Stomach (tissue), 4 donors: ENCODE measurements at regions not wholly inside any gene's neighbourhood (a gene's known extent, or its start where the extent isn't known, plus 50 kb on each side); places are given as distances from the start of the nearest gene placed in this dataset.

Experiments
- CTCF ChIP-seq, 7 experiments: fragments of 450-650 bp in 4 of 7; fragments of 200-600 bp in 3 of 7; sonication (generic) in 3 of 7; IDR thresholded peaks; one replicate each; pipeline ENCODE4 v1.5.1; 2016 to 2019; ENCODE audit warnings: antibody characterized with exemption in 7 of 7, control low read depth in 2 of 7, mild to moderate bottlenecking in 1 of 7
- EP300 ChIP-seq: sonication (generic); formaldehyde crosslinking; IDR thresholded peaks from one replicate; pipeline ENCODE4 v1.6.1; 2017; ENCODE audit warnings: antibody characterized with exemption
- POLR2A ChIP-seq, 4 donors: fragments of 450-650 bp; IDR thresholded peaks; one replicate each; pipeline ENCODE4 v1.6.1; 2016; ENCODE audit warnings: antibody characterized with exemption in 4 of 4, control low read depth in 2 of 4, mild to moderate bottlenecking in 1 of 4, moderate library complexity in 1 of 4

- TF ChIP-seq CTCF (IDR thresholded peaks at IDR 0.05) (no peak), EP300 (no peak), POLR2A (IDR thresholded peaks at IDR 0.05) (no peak)
Measured at GRCh38 chr12:85445060-85445938, 165.3 kb downstream of the ALX1 start.
